G401 (cell line): ENCODE measurements at regions not wholly inside any gene's neighbourhood (a gene's known extent, or its start where the extent isn't known, plus 50 kb on each side); places are given as distances from the start of the nearest gene placed in this dataset.
"Not testable (repeated sequence)": the region's sequence is repeated elsewhere in the genome, so short reads cannot be mapped to it uniquely, and the experiment has no call there.

Experiments used
- DNase-seq: peaks from one replicate; pipeline ENCODE4 v3.0.0-alpha.2; 2015; ENCODE audit warnings: low spot score
- in situ Hi-C: cut with HindIII; loops from 2 replicates; pipeline ENCODE4 v1.10.0; 2016; ENCODE audit warnings: low sequenced_read_pairs, mixed read lengths

DNA sequence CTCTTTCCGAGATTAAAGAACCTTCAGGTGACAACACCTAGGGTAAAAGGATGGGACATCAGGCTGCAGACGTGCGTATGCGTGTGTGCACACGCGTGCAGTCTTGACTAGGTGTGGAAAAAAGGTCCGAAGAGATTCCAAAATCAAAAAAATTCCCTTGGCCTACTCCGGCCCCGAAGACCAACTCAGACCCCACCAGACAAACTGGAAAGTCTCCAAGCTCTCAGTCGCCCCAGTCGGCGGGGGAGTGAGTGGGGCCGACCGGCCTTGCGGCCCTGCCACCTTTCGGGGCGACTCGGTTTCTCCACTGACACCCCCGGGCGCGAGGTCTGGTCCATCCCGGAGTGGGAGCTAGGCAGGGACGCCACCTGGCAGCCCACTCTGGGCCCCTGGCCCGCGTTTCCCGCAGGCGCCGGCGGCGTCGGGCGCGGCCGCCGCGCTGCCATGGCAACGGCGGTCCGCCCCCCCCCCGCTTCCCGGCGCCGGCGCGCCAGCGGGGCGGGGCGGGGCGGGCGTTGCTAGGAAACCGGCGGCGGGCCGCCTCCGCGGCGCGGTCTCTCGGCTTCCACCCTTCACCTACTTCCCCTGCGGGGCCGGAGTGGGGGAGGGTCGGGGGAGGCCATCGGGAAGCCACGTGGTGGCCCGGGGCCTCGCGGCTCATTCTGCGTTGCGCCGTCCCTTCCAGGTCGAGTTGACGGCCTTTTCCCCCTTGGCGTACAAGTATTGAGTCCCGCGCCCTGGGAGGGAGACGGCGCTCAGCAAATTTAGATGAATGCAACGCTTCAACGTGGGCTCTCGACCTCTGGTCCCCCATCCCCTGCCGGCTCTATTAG is 253.1 kb downstream of the EFCAB11 start:
- in situ Hi-C loops, result no loop called here
- DNase-seq, result peak; percentile 61

DNA sequence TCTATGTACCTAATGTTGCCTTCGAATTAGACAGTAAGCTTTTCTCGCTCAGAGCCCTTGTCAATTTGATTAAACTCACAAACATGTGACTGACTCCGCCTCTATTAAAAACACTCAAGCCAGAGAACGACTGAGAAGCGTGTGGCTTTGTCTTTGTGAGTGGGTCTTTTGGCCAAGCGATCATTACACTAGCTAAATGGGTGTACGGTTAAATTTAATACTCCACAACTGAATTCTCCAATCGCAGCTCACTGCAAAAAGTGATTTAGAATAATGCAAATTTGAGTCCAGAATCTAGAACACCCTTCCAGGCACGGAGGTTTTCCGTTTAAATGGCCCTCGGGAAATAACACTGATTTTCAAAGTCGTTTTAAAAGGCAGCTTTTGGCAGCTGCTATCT is 253.7 kb downstream of the EFCAB11 start:
- in situ Hi-C loops, result no loop called here
- DNase-seq, result no peak

GRCh38 chr14:89699071-89699470 is 255.5 kb downstream of the EFCAB11 start:
- in situ Hi-C loops, result no loop called here
- no peak for DNase-seq

GRCh38 chr14:89697281-89698060 is 257.1 kb downstream of the EFCAB11 start:
- in situ Hi-C loops, result no loop called here

DNA sequence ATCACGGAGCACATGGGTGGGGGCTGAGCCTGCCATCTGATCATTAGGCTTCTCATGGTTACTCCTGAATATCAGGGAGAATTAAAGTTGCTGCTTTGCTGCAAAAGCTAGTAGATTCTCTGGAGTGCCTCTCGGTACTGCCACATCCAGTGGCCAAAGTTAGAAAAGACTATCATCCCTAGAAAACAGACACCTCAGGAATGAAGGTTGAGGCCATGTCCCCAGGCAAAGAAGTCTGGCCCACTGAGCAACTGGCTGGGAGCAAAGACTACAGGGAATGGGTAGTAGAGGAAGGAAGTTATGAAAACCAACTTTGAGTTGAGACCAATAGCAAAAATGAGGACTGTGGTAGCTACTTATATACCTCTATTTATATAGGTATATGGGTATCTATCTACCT is 258.7 kb downstream of the EFCAB11 start:
- DNase-seq, result no peak
- in situ Hi-C loops, result no loop called here

More at GRCh38 chr14:89697281-89698060, 257.1 kb downstream of the EFCAB11 start:
- DNase-seq, result no peak

- DNase-seq, result no peak
Measured at GRCh38 chr14:89690139-89690538, 264.4 kb downstream of the EFCAB11 start.

GRCh38 chr14:89689711-89690110 is 264.8 kb downstream of the EFCAB11 start:
- DNase-seq, in situ Hi-C loops: not testable (repeated sequence)

More at GRCh38 chr14:89690139-89690538, 264.4 kb downstream of the EFCAB11 start:
- in situ Hi-C loops, result no loop called here

DNA sequence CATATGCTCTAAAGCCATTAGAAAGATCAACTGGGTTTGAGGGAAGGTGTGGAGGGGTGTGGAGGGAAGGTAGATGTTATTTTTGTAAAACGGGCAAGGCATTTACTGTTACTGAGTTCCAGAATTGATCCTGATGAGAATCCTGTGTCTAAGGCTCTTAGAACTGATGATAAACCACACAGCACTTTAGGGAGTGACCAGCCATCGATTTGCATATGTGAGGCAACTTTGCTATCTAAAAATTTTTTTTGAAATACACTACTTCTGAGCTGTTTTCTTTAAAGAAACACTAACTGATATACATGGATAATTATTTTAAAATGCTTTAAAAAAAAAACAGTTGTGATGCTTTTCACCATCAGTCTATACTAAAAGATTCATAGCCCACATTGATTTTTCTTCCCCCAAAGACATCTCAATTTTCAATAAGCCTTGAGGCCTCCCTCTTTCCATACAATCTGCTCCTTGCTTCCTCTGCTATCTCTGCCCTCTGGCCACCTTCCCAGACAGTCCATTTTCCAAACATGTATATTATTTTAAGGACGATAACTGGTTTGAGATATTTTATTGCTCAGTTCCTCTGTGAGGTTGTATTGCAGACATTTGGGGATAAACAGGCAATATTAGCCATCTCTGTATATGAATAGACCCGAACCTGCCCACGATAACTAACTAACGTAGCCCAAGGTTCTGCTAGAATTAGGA is 265.9 kb downstream of the EFCAB11 start:
- no peak for DNase-seq
- in situ Hi-C loops, result no loop called here

DNA sequence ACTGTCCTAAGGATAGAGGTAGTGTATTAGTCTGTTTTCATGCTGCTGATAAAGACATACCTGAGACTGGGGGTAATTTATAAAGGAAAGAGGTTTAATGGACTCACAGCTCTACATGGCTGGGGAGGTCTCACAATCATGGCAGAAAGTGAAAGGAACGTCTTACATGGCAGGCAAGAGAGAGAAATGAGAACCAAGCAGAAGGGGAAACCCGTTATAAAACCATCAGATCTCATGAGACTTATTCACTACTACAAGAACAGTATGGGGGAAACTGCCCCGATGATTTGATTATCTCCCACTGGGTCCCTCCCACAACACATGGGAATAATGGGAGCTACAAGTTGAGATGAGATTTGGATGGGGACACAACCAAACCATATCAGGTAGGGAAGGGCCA is 267.4 kb downstream of the EFCAB11 start:
- DNase-seq, in situ Hi-C loops: not testable (repeated sequence)

- no peak for DNase-seq
Measured at GRCh38 chr14:89684139-89684538, 267.1 kb upstream of the FOXN3 start.

GRCh38 chr14:89681086-89682018 is 264.3 kb upstream of the FOXN3 start:
- in situ Hi-C loops, result no loop called here
- no peak for DNase-seq

More at GRCh38 chr14:89684139-89684538, 267.1 kb upstream of the FOXN3 start:
- in situ Hi-C loops, result no loop called here

DNA sequence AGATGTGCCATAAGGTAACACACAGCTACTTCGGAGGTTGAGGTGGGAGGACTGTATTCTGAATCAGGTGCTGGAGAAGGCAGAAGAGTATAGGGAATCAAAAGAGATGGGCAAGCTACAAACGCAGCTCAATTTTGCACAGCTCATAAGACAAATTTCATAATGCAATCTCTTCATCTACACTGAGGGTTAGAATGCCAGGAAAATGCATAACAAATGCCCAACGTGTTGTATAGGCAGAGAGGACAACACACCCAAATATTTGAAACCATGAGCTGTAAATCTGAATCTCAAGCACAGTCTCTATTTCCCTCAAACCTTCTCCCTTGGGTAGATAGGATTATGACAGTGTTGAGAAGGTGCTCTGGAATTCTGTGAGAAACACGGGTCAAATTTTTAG is 263.1 kb upstream of the FOXN3 start:
- no peak for DNase-seq
- in situ Hi-C loops, result no loop called here

DNA sequence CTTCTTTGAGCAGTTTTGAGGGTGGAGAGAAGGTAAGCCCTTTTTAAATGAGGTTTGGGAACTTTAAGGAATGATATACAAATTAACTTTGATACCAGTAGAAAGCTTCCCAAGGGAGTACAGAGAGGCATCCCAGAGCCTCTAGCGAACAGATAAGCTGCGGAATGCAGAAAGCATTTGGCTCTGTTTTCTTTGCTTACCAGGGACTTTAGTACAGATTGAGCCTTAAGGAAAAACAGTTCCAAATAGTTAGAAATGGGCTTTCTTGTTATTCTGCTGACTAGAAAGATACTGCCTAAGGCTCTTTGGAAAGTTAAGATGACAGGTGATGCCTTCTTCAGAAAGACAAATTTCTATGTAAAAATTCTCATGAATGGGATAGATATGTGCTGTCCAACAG is 261.7 kb upstream of the FOXN3 start:
- no peak for DNase-seq
- in situ Hi-C loops, result no loop called here

DNA sequence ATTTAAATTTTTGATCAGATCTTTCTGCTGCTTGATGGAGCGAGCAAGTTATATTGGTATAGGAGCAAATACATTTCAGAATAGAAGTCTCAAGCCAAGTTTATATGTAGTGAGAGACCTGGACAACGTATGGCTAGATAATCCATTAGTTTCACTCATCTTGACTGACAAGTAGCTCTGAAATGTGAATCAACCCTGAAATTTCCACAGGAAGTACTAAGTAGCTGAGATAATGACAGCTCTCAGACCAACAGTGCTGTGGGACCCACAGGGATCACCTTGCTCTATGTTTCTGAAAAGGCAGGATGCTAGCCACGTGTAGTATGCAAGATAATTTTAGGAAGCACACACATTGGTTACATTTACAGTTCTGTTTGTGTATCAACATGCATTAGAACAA is 258.6 kb upstream of the FOXN3 start:
- in situ Hi-C loops, result no loop called here

DNA sequence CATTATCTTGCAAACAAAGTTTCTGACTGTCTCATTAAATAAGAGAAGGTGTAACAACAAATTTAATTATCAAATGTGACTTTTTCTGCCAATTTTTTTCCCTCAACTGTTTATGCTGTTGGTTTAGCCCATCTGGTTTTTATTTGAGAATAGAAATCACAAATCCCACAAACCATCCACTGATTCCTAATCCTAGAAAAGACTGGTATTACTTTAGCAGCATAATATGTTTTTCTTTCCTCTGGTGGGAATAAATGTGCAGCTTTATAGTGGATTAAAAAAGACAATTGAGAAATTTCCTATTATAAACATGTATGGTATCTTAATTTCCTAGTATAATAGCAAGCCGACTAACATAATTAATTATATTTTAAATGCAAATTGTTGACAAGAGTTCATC is 257.9 kb upstream of the FOXN3 start:
- no peak for DNase-seq
- in situ Hi-C loops, result no loop called here

More for the DNA sequence above, 258.6 kb upstream of the FOXN3 start:
- no peak for DNase-seq

- DNase-seq, result no peak
- in situ Hi-C loops, result no loop called here
Measured at GRCh38 chr14:89674240-89674639, 257.2 kb upstream of the FOXN3 start.

DNA sequence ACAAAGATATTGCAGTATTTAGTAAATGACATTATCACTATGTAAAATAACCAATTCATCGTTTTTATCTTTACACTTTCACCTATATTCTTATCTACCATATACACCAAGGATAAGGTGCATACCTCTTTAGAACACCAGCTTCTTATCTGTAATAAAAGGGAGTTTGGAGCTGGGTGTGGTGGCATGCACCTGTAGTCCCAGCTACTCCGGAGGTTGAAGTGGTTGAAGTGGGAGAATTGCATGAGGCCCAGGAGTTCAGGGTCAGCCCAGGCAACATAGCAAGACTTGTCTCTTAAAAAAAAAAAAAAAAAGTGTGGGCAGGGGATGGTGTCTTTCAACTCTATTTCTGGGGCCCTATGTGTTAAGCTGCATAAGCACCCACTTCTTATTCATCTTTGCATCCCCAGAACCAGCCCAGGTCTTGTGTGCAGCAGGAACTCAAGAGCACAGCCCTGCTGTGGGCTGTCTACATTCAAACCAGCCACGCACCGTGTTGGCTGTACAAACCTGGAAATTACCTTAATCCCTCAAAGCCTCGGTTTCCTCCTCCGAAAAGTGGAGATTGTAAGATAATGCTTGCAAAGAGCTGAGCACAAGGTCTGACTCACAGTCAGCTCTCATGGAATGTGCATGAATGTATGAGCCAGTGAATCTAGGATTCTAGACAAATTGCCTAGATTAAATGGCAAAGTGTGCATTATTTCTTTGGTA is 256.6 kb upstream of the FOXN3 start:
- no peak for DNase-seq
- in situ Hi-C loops, result no loop called here
